ENCODE measurements at regions not wholly inside any gene's neighbourhood (a gene's known extent, or its start where the extent isn't known, plus 50 kb on each side); places are given as distances from the start of the nearest gene placed in this dataset.

- TF ChIP-seq JUN (IDR thresholded peaks at IDR 0.05), result no peak
- no peak for TF ChIP-seq BCL3 (IDR thresholded peaks at IDR 0.05)
Observed at GRCh38 chr21:32140151-32140550, 138.7 kb downstream of the MIS18A start (continued).

- CTCF ChIA-PET, result no interaction called here
Observed at GRCh38 chr21:32138658-32139057, 140.2 kb downstream of the MIS18A start.

DNA sequence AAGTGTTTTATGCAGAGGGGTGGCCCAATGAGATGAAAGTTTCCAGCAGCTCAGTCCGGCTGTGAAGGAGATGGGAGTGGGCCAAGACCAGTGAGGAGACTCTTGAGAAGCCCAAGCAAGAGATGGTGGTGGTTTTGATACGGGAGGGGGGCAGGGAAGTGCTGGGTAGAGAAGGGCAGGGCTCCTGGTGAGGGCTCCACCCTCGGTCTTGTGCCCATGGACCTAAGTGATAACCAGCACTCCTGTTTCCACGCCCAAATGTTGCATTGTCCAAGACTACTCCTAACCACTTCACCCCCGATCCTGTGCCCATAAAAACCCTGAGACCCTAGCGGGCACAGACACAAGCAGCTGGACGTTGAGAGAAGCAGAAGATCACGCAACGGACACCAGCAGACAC is 140.9 kb downstream of the MIS18A start:
- 36% methylated on average over 3 of the region's 9 CpGs for WGBS (ENCODE audit: missing lambda C conversion rate)
- Histone ChIP-seq H3K9me3 (no peaks in the 10 kb centered on the region), H3K4me3 (no peak overlapping the region), H3K4me1 (no peaks in the 10 kb centered on the region), H3K27ac (no peak overlapping the region), H3K4me2 (no peak overlapping the region)
- DNase-seq (ENCODE audit: low read depth in 1 of 2, low spot score in 1 of 2) (no peak), ATAC-seq (no peak), FAIRE-seq (no peak)
- TF ChIP-seq CHD4 (IDR thresholded peaks at IDR 0.05; ENCODE audit: borderline replicate concordance) (no peak), ZNF302 (CRISPR knock-in tag; IDR thresholded peaks at IDR 0.05) (no peak)
- TF ChIP-seq, protein P1, sequence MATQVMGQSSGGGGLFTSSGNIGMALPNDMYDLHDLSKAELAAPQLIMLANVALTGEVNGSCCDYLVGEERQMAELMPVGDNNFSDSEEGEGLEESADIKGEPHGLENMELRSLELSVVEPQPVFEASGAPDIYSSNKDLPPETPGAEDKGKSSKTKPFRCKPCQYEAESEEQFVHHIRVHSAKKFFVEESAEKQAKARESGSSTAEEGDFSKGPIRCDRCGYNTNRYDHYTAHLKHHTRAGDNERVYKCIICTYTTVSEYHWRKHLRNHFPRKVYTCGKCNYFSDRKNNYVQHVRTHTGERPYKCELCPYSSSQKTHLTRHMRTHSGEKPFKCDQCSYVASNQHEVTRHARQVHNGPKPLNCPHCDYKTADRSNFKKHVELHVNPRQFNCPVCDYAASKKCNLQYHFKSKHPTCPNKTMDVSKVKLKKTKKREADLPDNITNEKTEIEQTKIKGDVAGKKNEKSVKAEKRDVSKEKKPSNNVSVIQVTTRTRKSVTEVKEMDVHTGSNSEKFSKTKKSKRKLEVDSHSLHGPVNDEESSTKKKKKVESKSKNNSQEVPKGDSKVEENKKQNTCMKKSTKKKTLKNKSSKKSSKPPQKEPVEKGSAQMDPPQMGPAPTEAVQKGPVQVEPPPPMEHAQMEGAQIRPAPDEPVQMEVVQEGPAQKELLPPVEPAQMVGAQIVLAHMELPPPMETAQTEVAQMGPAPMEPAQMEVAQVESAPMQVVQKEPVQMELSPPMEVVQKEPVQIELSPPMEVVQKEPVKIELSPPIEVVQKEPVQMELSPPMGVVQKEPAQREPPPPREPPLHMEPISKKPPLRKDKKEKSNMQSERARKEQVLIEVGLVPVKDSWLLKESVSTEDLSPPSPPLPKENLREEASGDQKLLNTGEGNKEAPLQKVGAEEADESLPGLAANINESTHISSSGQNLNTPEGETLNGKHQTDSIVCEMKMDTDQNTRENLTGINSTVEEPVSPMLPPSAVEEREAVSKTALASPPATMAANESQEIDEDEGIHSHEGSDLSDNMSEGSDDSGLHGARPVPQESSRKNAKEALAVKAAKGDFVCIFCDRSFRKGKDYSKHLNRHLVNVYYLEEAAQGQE (IDR thresholded peaks at IDR 0.05), result no peak
- TF ChIP-seq, protein P2, sequence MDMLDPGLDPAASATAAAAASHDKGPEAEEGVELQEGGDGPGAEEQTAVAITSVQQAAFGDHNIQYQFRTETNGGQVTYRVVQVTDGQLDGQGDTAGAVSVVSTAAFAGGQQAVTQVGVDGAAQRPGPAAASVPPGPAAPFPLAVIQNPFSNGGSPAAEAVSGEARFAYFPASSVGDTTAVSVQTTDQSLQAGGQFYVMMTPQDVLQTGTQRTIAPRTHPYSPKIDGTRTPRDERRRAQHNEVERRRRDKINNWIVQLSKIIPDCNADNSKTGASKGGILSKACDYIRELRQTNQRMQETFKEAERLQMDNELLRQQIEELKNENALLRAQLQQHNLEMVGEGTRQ (IDR thresholded peaks at IDR 0.05), result no peak
- CTCF ChIA-PET, result interaction anchor here (0.6 to 1.2 kb wide), 2 partner anchors 9 to 34 kb away, joined by 3 to 5 read pairs; no protein-coding TSS in a partner anchor
- POLR2A ChIA-PET, result no interaction called here

More at GRCh38 chr21:32138658-32139057, 140.2 kb downstream of the MIS18A start:
- POLR2A ChIA-PET, result no interaction called here
- H3K27ac ChIP-seq, result no peak overlapping the region
- TF ChIP-seq EHF (CRISPR knock-in tag; IDR thresholded peaks at IDR 0.05), result no peak
- TF ChIP-seq, protein P3, sequence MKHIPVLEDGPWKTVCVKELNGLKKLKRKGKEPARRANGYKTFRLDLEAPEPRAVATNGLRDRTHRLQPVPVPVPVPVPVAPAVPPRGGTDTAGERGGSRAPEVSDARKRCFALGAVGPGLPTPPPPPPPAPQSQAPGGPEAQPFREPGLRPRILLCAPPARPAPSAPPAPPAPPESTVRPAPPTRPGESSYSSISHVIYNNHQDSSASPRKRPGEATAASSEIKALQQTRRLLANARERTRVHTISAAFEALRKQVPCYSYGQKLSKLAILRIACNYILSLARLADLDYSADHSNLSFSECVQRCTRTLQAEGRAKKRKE (CRISPR knock-in tag; IDR thresholded peaks at IDR 0.05; ENCODE audit: low read depth), result no peak
- no peak for TF ChIP-seq ZSCAN20 (CRISPR knock-in tag; IDR thresholded peaks at IDR 0.05)
- TF ChIP-seq NFE2L2 (conservative IDR thresholded peaks at IDR 0.05; ENCODE audit: low read length), result no peak
- no peak for TF ChIP-seq HES2 (IDR thresholded peaks at IDR 0.05)
- no peak for TF ChIP-seq HOXB5 (CRISPR knock-in tag; IDR thresholded peaks at IDR 0.05)
- TF ChIP-seq GATA3 (IDR thresholded peaks at IDR 0.05; ENCODE audit: borderline replicate concordance), result no peak
- TF ChIP-seq, protein P2 (IDR thresholded peaks at IDR 0.05), result no peak
- TF ChIP-seq CHD2 (IDR thresholded peaks at IDR 0.05; ENCODE audit: low read length, partially characterized antibody), result no peak
- ATAC-seq (no peak), DNase-seq (ENCODE audit: low read depth in 1 of 2, low spot score in 1 of 2) (no peak), FAIRE-seq (no peak)
- H3K9me3 ChIP-seq, result no peaks in the 10 kb centered on the region
- no peak overlapping the region for H3K4me2 ChIP-seq
- H3K4me3 ChIP-seq, result no peak overlapping the region
- WGBS (ENCODE audit: missing lambda C conversion rate), result 7% methylated on average over 1 of the region's 2 CpGs
- H3K4me1 ChIP-seq, result no peaks in the 10 kb centered on the region

Measured in A549 (cell line).